ENCODE measurements at regions not wholly inside any gene's neighbourhood (a gene's known extent, or its start where the extent isn't known, plus 50 kb on each side); places are given as distances from the start of the nearest gene placed in this dataset.

DNA sequence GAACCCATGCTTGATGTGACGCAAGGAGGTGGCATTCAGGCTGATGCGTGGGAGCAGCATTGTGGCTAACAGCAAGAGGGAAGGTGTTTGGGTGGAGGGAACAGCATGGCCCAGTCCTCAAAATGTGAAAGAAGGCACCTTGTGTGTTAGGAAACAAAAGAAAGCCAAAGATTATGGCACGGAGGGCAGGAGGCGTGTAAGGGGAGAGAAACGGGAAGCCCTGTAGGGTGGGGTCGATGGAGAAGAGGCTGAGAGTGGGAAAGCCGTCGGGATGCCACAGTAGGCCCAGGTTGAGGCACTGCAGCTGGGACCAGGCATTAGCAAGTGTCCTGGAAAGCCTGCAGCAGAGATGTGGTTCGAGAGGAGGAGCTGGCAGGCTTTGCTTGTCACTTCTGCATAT lies 241.1 kb downstream of the GADD45G start:
- Histone ChIP-seq H3K36me3 (replicated peaks in 1 of 2) (no peaks in the 10 kb centered on the region), H3K9me3 (replicated peaks in 1 of 3) (no peaks in the 10 kb centered on the region), H3K4me3 (no peak overlapping the region), H3K27ac (no peak overlapping the region), H3K4me1 (replicated peaks in 1 of 2) (peaks cover 1 to 6% of the 10 kb centered on the region in 2 donors), H3K27me3 (no peaks in the 10 kb centered on the region)
- WGBS, 4 donors = 82 to 90% (median 88%) methylated on average over 9 of the region's 9 CpGs
- intact Hi-C loops (cut with DNase I) = no loop called here
- no peak for TF ChIP-seq POLR2A (IDR thresholded peaks at IDR 0.05)
- TF ChIP-seq, protein P1, sequence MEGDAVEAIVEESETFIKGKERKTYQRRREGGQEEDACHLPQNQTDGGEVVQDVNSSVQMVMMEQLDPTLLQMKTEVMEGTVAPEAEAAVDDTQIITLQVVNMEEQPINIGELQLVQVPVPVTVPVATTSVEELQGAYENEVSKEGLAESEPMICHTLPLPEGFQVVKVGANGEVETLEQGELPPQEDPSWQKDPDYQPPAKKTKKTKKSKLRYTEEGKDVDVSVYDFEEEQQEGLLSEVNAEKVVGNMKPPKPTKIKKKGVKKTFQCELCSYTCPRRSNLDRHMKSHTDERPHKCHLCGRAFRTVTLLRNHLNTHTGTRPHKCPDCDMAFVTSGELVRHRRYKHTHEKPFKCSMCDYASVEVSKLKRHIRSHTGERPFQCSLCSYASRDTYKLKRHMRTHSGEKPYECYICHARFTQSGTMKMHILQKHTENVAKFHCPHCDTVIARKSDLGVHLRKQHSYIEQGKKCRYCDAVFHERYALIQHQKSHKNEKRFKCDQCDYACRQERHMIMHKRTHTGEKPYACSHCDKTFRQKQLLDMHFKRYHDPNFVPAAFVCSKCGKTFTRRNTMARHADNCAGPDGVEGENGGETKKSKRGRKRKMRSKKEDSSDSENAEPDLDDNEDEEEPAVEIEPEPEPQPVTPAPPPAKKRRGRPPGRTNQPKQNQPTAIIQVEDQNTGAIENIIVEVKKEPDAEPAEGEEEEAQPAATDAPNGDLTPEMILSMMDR (IDR thresholded peaks at IDR 0.05) = no peak
- peak in 2 of 7 donors; percentile 14 to 42 for DNase-seq

- H3K36me3 ChIP-seq (replicated peaks in 1 of 2) = no peaks in the 10 kb centered on the region
- intact Hi-C loops (cut with DNase I) = no loop called here
- peaks cover 6 to 11% of the 10 kb centered on the region in 2 donors for H3K4me1 ChIP-seq (replicated peaks in 1 of 2)
- H3K27ac ChIP-seq = no peak overlapping the region
- no peak for TF ChIP-seq POLR2A (IDR thresholded peaks at IDR 0.05)
- 89 to 91% (median 89%) methylated on average over 19 to 20 of the region's 20 CpGs for whole genome bisulfite sequencing, 4 donors
- no peak overlapping the region for H3K4me3 ChIP-seq
- peak in 2 of 7 donors; percentile 18 to 47 for DNase-seq
- H3K27me3 ChIP-seq = no peaks in the 10 kb centered on the region
- H3K9me3 ChIP-seq (replicated peaks in 1 of 3) = no peaks in the 10 kb centered on the region
Measured at GRCh38 chr9:89848060-89849040, 243.5 kb downstream of the GADD45G start.

GRCh38 chr9:89849096-89849495 lies 244.3 kb downstream of the GADD45G start:
- Histone ChIP-seq H3K4me3 (no peak overlapping the region), H3K9me3 (replicated peaks in 1 of 3) (no peaks in the 10 kb centered on the region), H3K36me3 (replicated peaks in 1 of 2) (no peaks in the 10 kb centered on the region), H3K4me1 (replicated peaks in 1 of 2) (peaks cover 6 to 11% of the 10 kb centered on the region in 2 donors), H3K27ac (no peak overlapping the region), H3K27me3 (no peaks in the 10 kb centered on the region)
- WGBS, 4 donors = 77 to 89% (median 85%) methylated on average over 5 of the region's 5 CpGs
- DNase-seq = peak in 1 of 7 donors; percentile 15
- no peak for TF ChIP-seq POLR2A (IDR thresholded peaks at IDR 0.05)
- TF ChIP-seq, protein P1 (IDR thresholded peaks at IDR 0.05) = no peak
- intact Hi-C loops (cut with DNase I) = no loop called here

- DNase-seq = peak in 2 of 7 donors; percentile 15 to 37
- Histone ChIP-seq H3K4me1 (replicated peaks in 1 of 2) (peaks cover 6 to 11% of the 10 kb centered on the region in 2 donors), H3K27ac (peak overlapping the region in 2 of 5 donors; percentile 41 to 47), H3K4me3 (no peak overlapping the region), H3K27me3 (no peaks in the 10 kb centered on the region), H3K9me3 (replicated peaks in 1 of 3) (no peaks in the 10 kb centered on the region), H3K36me3 (replicated peaks in 1 of 2) (no peaks in the 10 kb centered on the region)
- WGBS, 4 donors = 69 to 78% (median 74%) methylated on average over 3 of the region's 3 CpGs
- TF ChIP-seq, protein P1 (IDR thresholded peaks at IDR 0.05) = no peak
- TF ChIP-seq POLR2A (IDR thresholded peaks at IDR 0.05) = no peak
- intact Hi-C loops (cut with DNase I) = no loop called here
Measured at GRCh38 chr9:89850153-89850552, 245.3 kb downstream of the GADD45G start.
